ENCODE measurements at regions not wholly inside any gene's neighbourhood (a gene's known extent, or its start where the extent isn't known, plus 50 kb on each side); places are given as distances from the start of the nearest gene placed in this dataset.
"Not testable (repeated sequence)": the region's sequence is repeated elsewhere in the genome, so short reads cannot be mapped to it uniquely, and the experiment has no call there.

DNA sequence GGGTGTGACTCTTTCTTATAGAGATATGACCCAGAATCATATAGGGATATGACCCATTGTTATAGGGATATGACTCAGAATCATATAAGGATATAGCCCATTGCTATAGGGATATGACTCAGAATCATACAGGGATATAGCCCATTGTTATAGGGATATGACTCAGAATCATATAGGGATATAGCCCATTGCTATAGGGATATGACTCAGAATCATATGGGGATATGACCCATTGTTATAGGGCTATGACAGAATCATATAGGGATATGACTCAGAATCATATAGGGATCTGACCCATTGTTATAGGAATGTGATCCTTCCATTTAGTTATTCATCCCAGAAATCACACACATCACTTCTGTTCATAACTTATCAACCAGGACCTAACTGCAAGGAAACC, 312.2 kb upstream of the ADARB2 start:
- no peak for DNase-seq

GRCh38 chr10:2048337-2048973, 311.1 kb upstream of the ADARB2 start:
- DNase-seq: no peak

GRCh38 chr10:2047679-2048078, 310.4 kb upstream of the ADARB2 start:
- DNase-seq: no peak

DNA sequence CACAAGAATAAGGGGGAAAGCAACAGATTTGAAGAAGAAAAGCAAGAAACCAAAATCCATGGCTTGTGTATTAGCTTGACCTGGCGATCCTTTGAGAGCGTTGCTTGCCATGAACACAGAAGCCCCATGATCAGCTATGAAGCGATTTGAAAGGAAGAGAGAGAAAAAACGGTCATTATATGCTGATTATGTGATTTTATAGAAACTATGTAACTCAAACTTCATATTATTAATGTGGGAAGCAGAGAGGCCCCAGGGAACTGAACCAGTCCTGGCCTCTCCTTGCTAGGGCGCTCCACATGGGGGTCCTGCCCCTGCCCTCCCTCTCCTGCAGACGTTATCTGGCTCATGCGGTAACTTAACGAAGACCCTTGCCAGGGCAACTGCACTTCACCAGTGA, 306.1 kb upstream of the ADARB2 start:
- DNase-seq: no peak

DNA sequence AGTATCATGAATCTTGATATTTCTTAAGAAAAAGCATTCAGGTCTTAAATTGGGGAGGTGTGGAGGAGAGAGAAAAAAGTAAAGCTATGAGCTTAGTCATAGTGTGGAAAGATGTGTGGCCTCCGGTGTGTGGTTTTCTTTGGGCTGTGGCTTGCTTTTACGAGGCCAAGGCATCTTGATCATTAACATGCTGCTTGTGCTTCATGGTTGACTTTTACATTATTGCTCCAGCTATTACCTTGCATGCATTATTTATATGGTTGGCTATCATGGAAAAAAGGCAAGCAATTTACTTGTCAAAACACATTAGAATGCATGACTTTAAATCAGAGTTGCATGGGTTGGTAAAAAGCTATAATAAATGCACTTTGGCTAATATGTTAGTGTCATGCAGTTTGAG, 300.7 kb upstream of the ADARB2 start:
- no peak for DNase-seq

DNA sequence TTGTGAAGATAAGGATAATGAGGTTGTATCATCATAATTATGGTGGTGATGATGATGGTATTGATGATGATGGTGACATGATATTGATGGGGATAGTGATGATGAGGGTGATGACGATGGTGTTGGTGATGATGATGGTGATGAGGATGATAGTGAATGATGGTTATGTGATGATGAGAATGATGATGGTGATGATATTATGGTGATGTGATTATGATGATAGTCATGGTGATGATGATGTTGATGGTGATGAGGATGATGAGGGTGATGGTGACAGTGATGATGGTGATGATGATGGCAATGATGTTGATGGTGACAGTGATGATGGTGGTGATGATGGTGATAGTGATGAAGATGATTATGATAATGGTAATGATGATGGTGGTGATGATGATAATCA, 299.9 kb upstream of the ADARB2 start:
- no peak for DNase-seq

DNA sequence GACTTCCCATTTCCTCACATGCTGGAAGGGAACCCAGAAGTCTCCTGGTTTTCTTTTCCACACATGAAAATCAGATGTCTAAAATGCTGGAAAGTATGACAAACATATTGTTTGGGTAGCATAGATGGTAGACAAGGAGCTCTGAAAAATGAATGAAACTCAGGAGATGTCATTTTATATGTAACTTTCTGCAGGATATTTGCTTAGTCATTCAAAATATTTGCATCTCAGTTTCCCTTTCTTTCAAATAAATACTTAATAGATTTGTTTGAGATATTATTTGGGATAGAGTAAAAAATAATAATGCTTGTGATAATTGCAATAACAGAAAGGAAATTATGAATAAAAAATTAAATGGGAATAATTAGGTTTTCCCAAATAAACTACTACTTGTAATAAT, 298.9 kb upstream of the ADARB2 start:
- DNase-seq: no peak

- DNase-seq: no peak
Observed at GRCh38 chr10:2030046-2030445, 292.7 kb upstream of the ADARB2 start.

- DNase-seq: no peak
Observed at GRCh38 chr10:2026936-2027335, 289.6 kb upstream of the ADARB2 start.

DNA sequence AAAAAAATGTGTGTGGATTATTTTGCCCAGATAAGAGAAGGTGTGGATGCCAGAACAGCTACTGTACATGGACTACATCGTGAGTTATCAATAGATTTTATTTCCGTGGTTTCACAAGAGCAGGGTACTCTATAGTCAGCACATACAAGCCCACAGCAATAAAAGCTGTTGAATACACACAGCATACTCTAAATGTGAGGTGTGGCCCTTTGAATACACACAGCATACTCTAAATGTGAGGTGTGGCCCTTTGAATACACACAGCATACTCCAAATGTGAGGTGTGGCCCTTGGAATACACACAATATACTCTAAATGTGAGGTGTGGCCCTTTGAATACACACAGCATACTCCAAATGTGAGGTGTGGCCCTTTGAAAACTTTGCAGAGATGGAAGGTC, 287.4 kb upstream of the ADARB2 start:
- DNase-seq: not testable (repeated sequence)

GRCh38 chr10:2023687-2024086, 286.4 kb upstream of the ADARB2 start:
- no peak for DNase-seq

- DNase-seq: no peak
Observed at GRCh38 chr10:2022401-2022800, 285.1 kb upstream of the ADARB2 start.

DNA sequence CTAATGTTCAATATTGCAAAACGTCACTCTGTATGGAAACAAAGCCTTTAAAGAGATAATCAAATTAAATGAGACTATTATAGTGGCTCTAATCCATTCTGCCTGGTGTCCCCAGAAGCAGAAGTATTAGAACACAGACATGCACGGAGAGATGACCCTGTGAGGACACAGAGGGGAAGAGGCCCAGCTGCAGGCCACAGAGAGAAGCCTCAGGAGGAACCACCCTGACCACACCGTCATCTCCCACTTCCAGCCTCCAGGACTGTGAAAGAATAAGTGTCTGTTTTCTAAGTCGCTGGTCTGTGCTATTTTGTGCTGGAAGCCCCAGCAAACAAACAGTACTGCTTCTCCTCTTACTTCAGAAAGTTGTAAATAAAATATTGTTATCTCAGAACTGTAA, 283.5 kb upstream of the ADARB2 start:
- DNase-seq: no peak

DNA sequence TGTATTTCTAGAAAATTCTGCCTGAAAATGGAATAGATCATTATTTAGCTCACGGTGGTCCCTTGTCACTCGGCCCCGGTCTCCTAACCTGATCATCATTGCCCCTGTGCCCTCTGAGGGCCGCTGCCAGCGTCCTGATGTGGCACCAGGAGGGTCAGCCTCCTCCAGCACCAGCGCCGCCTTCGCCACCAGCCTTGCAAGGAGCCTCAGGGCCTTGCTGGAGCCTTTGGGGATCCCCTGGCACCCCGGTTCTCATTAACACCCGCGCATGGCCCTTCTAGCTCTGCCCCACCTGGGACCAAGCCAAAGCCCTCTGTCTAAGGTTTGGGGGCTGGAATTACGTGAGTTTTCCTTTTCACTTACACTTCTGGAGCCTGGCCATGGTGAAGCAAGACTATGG, 282.5 kb upstream of the ADARB2 start:
- DNase-seq: no peak

GRCh38 chr10:2019281-2019680, 282.0 kb upstream of the ADARB2 start:
- no peak for DNase-seq

- DNase-seq: no peak
Observed at GRCh38 chr10:2014541-2014940, 277.2 kb upstream of the ADARB2 start.

DNA sequence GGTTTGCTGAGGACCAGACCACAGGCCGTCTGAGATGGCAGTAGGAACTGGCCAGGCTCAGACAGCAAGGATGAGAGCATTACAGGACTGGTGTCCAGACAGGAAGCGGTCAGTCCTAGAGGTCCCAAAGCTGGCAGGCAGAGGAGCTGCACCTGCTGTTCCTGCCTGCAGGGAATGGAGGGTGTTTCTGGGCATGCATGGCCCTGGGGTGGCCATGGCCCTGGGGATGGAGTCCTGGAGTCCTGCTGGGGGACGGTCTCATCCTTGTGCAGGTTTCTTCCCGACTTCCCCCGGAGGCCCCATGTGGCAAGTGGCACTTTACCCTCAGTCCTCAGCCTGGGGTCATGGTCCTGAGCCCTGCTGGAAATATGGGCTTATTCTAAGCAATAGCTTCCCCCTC, 274.9 kb upstream of the ADARB2 start:
- DNase-seq: no peak

DNA sequence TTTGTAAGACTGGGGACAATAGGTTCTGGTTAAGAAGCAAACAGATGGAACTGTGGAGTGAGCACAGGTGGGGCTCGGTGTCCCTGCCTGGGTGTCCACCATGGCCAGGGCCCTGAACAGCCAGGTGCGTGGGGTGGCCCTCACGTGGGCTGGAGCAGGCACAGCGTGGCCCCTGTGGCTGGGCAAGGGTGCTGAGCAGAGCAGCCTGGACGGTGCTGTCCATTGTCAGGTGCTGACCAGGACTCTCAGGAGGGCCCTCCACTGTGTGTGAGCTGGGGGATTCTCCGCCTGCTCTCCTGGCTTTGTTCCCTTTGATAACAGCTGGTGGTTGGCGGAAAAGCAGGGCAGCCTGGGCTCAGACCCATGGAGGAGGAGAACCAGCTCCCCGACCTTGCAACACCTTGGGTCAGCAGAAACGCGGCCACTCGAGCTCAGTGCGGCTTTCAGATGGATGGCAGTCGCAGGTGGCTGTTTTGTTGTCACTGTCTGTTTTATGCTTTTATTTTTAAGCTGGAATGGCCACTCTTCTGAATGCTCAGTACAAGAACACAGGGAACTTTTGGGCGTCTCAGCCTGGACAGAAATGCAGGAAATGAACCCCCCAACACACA, 273.9 kb upstream of the ADARB2 start:
- DNase-seq: no peak

GRCh38 chr10:2005546-2005945, 268.2 kb upstream of the ADARB2 start:
- no peak for DNase-seq

DNA sequence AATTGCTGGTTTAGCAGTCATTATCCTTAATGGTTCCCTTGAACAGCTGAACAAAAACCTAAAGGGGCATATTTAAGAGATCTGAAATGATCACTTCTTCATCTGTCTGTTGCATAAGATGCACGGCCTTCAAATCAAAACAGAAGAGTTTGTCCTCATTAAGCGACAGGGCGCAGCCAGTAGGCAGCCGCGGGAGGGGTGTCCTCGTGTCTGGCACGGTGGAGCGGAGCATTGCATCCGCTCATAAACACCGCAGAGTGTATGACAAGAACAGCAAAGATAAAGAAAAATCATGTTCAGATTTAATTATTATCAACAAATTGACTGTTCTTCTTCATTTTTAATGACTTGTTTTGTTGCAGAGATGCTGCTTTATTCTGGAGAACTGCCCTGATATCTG, 255.6 kb upstream of the ADARB2 start:
- no peak for DNase-seq

DNA sequence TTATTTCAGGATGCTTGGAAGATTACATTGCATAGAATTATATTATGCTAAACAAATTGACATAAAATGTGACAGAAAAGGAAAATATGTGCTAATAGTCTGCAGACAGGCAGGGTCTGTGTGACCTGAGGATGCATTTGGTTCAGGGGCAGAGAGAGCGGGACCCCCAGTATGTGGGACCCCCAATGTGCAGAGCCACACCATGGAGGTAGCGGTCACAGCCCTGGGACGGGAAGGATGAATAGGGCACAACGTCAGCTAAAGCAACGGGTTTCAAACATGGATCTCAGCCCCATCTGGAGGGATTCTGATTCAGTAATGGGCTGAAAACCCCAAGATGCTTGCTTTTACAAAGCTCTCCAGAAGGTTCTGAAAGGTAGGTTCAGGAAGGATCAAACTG, 251.8 kb upstream of the ADARB2 start:
- DNase-seq: no peak

GRCh38 chr10:1981976-1982375, 244.7 kb upstream of the ADARB2 start:
- no peak for DNase-seq

DNA sequence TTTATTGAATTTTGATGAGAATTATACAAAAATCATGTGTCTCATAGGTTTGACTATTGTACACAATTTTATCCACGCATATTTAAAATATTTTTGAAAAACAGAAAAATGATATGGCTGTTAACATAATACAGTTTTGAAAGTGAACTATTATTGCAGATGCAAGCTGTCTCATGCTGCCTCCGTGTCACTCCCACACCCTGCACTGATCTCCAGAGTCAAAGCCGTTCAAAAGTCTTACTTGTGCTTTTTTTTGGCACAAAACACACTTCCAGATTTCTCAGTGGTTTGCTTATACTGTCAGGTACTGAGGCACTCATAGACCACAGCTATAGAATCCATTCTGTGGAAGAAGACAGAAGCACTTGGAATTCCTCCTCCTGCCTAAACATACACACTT, 243.1 kb upstream of the ADARB2 start:
- no peak for DNase-seq

- DNase-seq: no peak
Observed at GRCh38 chr10:1978584-1978983, 241.3 kb upstream of the ADARB2 start.

- no peak for DNase-seq
Observed at GRCh38 chr10:1977461-1977860, 240.1 kb upstream of the ADARB2 start.
